Hepatocyte (in vitro differentiated cells): ENCODE measurements at regions not wholly inside any gene's neighbourhood (a gene's known extent, or its start where the extent isn't known, plus 50 kb on each side); places are given as distances from the start of the nearest gene placed in this dataset.

Source experiments
- DNase-seq: peaks from one replicate; pipeline ENCODE4 v3.0.0-alpha.2; 2016; ENCODE audit warnings: low spot score
- H2AFZ ChIP-seq: fragments of 200-600 bp; sonication (generic); 2 replicates; pipeline ENCODE4 v1.6.0; 2016; ENCODE audit warnings: antibody characterized with exemption, mild to moderate bottlenecking
- H3K27ac ChIP-seq: fragments of 200-600 bp; sonication (generic); 2 replicates; pipeline ENCODE4 v1.5.1; 2016; ENCODE audit warnings: mild to moderate bottlenecking
- H3K27me3 ChIP-seq: fragments of 200-600 bp; sonication (generic); 2 replicates; pipeline ENCODE4 v1.6.1; 2016
- H3K36me3 ChIP-seq: fragments of 200-600 bp; sonication (generic); replicated peaks from 2 replicates; pipeline ENCODE4 v1.5.1; 2016; ENCODE audit warnings: low read depth; ENCODE audit not compliant: insufficient read depth
- H3K4me1 ChIP-seq: fragments of 200-600 bp; sonication (generic); 2 replicates; pipeline ENCODE4 v1.5.1; 2016; ENCODE audit warnings: mild to moderate bottlenecking, moderate library complexity; ENCODE audit not compliant: insufficient read depth
- H3K4me2 ChIP-seq: fragments of 200-600 bp; sonication (generic); 2 replicates; pipeline ENCODE4 v1.6.0; 2016
- H3K4me3 ChIP-seq: fragments of 200-600 bp; sonication (generic); 2 replicates; pipeline ENCODE4 v1.5.1; 2016; ENCODE audit warnings: mild to moderate bottlenecking
- H3K79me2 ChIP-seq: fragments of 200-600 bp; sonication (generic); 2 replicates; pipeline ENCODE4 v1.6.0; 2017; ENCODE audit warnings: mild to moderate bottlenecking
- H3K9me2 ChIP-seq: fragments of 200-600 bp; sonication (generic); replicated peaks from 2 replicates; pipeline ENCODE4 v1.6.0; 2017; ENCODE audit warnings: mild to moderate bottlenecking; ENCODE audit not compliant: insufficient read depth
- H3K9me3 ChIP-seq: fragments of 200-600 bp; sonication (generic); 2 replicates; pipeline ENCODE4 v1.5.1; 2016; ENCODE audit warnings: low read depth, mild to moderate bottlenecking
- H4K20me1 ChIP-seq: fragments of 200-600 bp; sonication (generic); 2 replicates; pipeline ENCODE4 v1.6.0; 2016; ENCODE audit warnings: mild to moderate bottlenecking; ENCODE audit not compliant: insufficient read depth, poor library complexity, severe bottlenecking
- EZH2 ChIP-seq: fragments of 200-600 bp; sonication (generic); IDR thresholded peaks from 2 replicates; pipeline ENCODE4 v1.6.1; 2016; ENCODE audit warnings: antibody characterized with exemption, mild to moderate bottlenecking, borderline replicate concordance
- EZH2phosphoT487 ChIP-seq: fragments of 200-600 bp; sonication (generic); IDR thresholded peaks from one replicate; pipeline ENCODE4 v1.6.1; 2018; ENCODE audit warnings: antibody characterized with exemption, mild to moderate bottlenecking, low read depth, moderate library complexity; ENCODE audit not compliant: unreplicated experiment, severe bottlenecking
- WGBS: methylation state at CpG from one replicate; pipeline ENCODE4 v1.1.6; 2016; ENCODE audit warnings: low lambda C conversion rate; ENCODE audit errors: missing lambda C conversion rate; 5-methylcytosine and 5-hydroxymethylcytosine counted together
- TF ChIP-seq, protein P1 (sequence below): fragments of 200-600 bp; sonication (generic); IDR thresholded peaks from 2 replicates; pipeline ENCODE4 v1.5.1; 2016; ENCODE audit warnings: antibody characterized with exemption, mild to moderate bottlenecking; ENCODE audit not compliant: poor library complexity

DNA sequence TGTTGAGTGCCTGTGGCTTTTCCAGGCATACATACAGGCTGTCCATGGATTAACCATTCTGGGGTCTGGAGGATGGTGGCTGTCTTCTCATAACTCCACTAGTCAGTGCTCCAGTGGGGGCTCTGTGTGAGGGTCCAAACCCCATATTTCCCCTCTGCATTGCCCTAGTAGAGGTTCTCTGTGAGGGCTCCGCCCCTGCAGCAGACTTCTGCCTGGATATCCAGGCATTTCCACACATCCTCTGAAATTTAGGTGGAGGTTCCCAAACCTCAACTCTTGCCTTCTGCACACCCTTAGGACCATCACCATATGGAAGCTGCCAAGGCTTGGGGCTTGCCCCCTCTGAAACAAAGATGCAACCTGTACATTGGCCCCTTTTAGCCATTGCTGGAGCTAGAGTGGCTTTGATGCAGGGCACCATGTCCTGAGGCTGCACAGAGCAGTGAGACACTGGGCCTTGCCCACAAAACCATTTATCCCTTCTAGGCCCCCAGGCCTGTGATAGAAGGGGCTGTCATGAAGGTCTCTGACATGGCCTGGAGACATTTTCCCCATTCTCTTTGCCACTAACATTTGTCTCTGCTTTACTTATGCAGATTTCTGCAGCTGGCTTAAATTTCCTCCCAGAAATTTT lies 400.1 kb upstream of the MDFIC2 start:
- peaks cover 3% of the 10 kb centered on the region for H3K9me3 ChIP-seq
- TF ChIP-seq, protein P1, sequence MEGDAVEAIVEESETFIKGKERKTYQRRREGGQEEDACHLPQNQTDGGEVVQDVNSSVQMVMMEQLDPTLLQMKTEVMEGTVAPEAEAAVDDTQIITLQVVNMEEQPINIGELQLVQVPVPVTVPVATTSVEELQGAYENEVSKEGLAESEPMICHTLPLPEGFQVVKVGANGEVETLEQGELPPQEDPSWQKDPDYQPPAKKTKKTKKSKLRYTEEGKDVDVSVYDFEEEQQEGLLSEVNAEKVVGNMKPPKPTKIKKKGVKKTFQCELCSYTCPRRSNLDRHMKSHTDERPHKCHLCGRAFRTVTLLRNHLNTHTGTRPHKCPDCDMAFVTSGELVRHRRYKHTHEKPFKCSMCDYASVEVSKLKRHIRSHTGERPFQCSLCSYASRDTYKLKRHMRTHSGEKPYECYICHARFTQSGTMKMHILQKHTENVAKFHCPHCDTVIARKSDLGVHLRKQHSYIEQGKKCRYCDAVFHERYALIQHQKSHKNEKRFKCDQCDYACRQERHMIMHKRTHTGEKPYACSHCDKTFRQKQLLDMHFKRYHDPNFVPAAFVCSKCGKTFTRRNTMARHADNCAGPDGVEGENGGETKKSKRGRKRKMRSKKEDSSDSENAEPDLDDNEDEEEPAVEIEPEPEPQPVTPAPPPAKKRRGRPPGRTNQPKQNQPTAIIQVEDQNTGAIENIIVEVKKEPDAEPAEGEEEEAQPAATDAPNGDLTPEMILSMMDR = no peak
- TF ChIP-seq EZH2 (no peak), EZH2phosphoT487 (no peak)
- no peaks in the 10 kb centered on the region for H4K20me1 ChIP-seq
- no peak overlapping the region for H3K4me3 ChIP-seq
- no peaks in the 10 kb centered on the region for H3K4me1 ChIP-seq
- no peak for DNase-seq
- no peaks in the 10 kb centered on the region for H3K36me3 ChIP-seq
- no peaks in the 10 kb centered on the region for H3K27me3 ChIP-seq
- no peaks in the 10 kb centered on the region for H3K9me2 ChIP-seq
- H3K4me2 ChIP-seq = no peak overlapping the region
- no peaks in the 10 kb centered on the region for H3K79me2 ChIP-seq
- H2AFZ ChIP-seq = no peak overlapping the region
- H3K27ac ChIP-seq = no peak overlapping the region
- WGBS = 100% methylated on average over 1 of the region's 1 CpG

DNA sequence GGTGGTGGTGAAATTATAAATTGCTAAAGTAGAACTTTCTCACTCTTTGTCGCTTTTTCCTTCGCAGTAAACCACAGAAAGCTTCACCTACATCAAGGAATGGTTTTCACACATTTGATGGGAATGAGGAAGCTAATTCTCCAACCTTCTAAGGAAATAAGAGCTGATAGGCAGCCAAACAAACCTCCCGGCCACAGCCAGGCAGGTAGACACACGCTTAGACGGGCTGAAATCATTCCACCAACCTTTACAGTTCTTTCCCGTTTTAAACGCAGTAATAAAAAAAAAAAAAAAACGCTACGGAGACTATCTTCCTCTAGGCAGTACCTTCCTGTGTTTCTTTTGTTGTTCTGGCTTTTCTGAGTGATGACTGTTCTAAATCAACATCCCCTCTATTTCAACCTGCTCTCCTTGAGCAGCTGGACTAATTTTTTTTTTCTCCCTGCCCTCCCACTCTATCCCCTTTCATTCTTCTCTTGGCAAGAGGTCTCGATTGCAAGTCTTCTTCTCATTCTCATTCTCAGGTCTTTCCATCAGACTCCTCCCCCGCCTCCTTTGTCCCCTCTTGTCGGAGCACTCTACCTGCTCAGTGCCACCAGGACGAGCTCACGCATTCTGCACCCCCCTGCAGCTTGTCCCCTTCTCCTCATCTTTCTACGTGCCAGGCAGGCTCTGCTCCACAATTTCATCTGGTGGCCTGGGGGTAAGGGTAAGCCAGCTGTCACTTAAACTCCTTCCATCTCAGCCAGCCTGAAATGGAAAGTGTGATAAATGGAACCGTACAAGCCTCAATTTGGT lies 391.1 kb upstream of the MDFIC2 start:
- Histone ChIP-seq H3K4me1 (no peaks in the 10 kb centered on the region), H3K27ac (no peak overlapping the region), H2AFZ (no peak overlapping the region), H3K9me2 (no peaks in the 10 kb centered on the region), H3K4me2 (no peak overlapping the region), H3K4me3 (no peak overlapping the region), H4K20me1 (no peaks in the 10 kb centered on the region), H3K36me3 (no peaks in the 10 kb centered on the region), H3K27me3 (no peaks in the 10 kb centered on the region), H3K9me3 (no peaks in the 10 kb centered on the region), H3K79me2 (no peaks in the 10 kb centered on the region)
- TF ChIP-seq, protein P1 = no peak
- no peak for TF ChIP-seq EZH2phosphoT487
- no peak for TF ChIP-seq EZH2
- DNase-seq = no peak
- WGBS = 63% methylated on average over 16 of the region's 16 CpGs

DNA sequence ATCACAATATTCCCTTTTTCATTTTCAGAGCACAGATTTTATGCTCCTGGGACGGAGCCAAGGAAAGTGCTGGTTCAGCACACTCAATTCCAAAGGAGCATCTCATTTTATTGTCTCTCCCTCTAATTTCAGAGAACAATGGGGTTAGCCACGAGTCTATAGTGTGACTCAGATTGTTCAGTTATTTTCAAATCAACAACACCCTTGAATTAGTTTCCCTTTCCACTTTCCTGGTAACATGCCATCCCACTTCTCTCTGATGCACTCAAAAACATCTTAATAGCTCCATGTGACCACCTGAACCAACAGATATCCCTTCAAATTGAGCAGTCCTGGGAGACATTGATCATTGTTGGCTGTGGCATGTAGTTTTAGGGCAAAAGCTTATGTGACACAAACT lies 389.7 kb upstream of the MDFIC2 start:
- Histone ChIP-seq H3K9me3 (no peaks in the 10 kb centered on the region), H3K79me2 (no peaks in the 10 kb centered on the region), H3K4me3 (no peak overlapping the region), H3K27me3 (no peaks in the 10 kb centered on the region), H3K27ac (no peak overlapping the region), H2AFZ (no peak overlapping the region), H3K36me3 (no peaks in the 10 kb centered on the region), H4K20me1 (no peaks in the 10 kb centered on the region), H3K9me2 (no peaks in the 10 kb centered on the region), H3K4me1 (no peaks in the 10 kb centered on the region), H3K4me2 (no peak overlapping the region)
- TF ChIP-seq EZH2 (no peak), EZH2phosphoT487 (no peak)
- TF ChIP-seq, protein P1 = no peak
- WGBS = 85% methylated on average over 2 of the region's 2 CpGs
- no peak for DNase-seq
